C4-2B (cell line): ENCODE measurements at regions not wholly inside any gene's neighbourhood (a gene's known extent, or its start where the extent isn't known, plus 50 kb on each side); places are given as distances from the start of the nearest gene placed in this dataset.

ENCODE experiments used
- H3K27ac ChIP-seq: fragments of 450-650 bp; 2 replicates; pipeline ENCODE4 v1.5.1; 2017
- CTCF ChIP-seq: fragments of 450-650 bp; conservative IDR thresholded peaks from 2 replicates; pipeline ENCODE4 v1.5.1; 2017; ENCODE audit warnings: mild to moderate bottlenecking
- ZFX ChIP-seq: fragments of 450-650 bp; IDR thresholded peaks from 2 replicates; pipeline ENCODE4 v1.6.1; 2017

DNA sequence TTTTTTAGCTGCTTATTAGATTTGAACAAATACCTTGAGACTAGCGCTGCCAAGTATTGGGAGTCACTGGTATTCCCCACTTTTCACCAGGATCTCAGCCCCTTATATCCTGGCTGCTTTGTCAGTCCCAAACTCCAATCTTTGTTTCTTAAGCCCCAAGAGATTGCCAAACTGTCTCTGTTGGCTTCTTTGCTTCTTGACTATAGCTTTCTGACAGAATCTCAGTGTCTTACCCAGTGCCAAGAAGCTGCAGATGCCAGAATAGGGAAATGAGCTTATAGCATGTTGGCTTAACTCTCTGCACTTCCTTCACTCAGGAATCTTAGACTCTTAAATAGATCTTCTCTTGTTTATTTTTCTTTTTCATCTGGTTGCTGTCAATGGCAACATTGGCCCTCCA is 297.5 kb upstream of the DCAF8L1 start:
- TF ChIP-seq ZFX (no peak), CTCF (no peak)
- no peak overlapping the region for H3K27ac ChIP-seq

- TF ChIP-seq ZFX (no peak), CTCF (no peak)
- H3K27ac ChIP-seq = no peak overlapping the region
These were observed 297.0 kb upstream of the DCAF8L1 start for GRCh38 chrX:28278251-28278650.

DNA sequence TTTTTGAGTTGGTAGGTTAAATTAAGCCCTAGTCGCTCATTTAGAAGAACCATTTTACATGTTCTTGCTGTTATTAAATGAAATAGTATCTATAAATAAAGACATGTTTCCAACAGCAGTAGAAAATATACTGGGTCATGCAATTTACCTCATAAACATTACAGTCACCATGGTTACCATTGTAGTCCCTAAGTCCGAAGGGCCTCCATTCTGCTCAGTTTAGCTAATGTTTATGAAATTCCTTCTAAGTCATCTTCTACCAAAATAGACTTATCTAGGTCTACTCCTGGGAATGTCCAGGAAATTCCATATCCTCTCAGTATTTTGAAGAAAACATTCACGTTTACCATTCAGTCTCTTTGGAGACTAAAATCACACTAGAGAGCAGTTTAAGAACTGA is 292.5 kb upstream of the DCAF8L1 start:
- TF ChIP-seq CTCF = no peak
- TF ChIP-seq ZFX = no peak
- H3K27ac ChIP-seq = no peak overlapping the region

DNA sequence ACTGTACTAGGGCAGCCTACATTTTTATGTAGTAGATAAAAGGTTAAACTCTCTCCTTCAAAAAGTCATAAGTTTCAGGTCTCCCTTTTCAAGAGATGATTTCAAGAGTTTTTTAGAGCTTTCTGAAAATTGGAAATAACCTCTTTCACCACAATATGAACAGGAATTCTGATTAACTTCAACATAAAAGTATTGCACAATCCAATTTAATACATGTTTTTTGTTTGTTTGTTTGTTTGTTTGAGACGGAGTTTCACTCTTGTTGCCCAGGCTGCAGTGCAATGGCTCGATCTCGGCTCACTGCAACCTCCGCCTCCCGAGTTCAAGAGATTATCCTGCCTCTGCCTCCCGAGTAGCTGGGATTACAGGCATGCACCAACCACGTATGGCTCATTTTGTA is 265.4 kb upstream of the DCAF8L1 start:
- H3K27ac ChIP-seq = no peak overlapping the region
- TF ChIP-seq CTCF = no peak
- TF ChIP-seq ZFX = no peak

GRCh38 chrX:28229217-28229616 is 248.0 kb upstream of the DCAF8L1 start:
- H3K27ac ChIP-seq = no peak overlapping the region
- TF ChIP-seq ZFX (no peak), CTCF (no peak)

DNA sequence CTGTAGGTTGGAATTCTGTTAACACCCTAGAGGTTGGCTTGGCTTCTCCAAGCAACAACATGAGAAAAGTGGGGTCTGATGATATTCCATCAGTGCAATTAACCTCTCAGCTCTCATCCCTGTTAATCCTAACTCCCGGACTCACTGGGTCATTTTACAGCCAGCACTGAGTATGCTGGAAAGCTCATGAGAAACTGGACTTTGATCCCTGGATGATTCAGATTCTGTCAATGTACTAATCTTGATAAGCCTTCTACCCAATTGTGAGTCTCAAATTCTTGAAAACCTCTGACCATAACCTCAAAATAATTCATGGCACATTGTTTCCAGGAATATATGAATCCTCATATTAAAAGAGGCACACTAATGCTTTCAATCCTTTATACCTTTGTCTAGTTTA is 244.3 kb upstream of the DCAF8L1 start:
- no peak overlapping the region for H3K27ac ChIP-seq
- no peak for TF ChIP-seq ZFX

- TF ChIP-seq CTCF (no peak), ZFX (no peak)
- no peak overlapping the region for H3K27ac ChIP-seq
These were observed 242.7 kb upstream of the DCAF8L1 start for GRCh38 chrX:28223991-28224390.

GRCh38 chrX:28223469-28223868 is 242.2 kb upstream of the DCAF8L1 start:
- H3K27ac ChIP-seq = no peak overlapping the region
- TF ChIP-seq CTCF (no peak), ZFX (no peak)
